Panc1 (cell line): ENCODE measurements at regions not wholly inside any gene's neighbourhood (a gene's known extent, or its start where the extent isn't known, plus 50 kb on each side); places are given as distances from the start of the nearest gene placed in this dataset.

Experiments used
- ATAC-seq: fragments of 200-7000 bp; cut with Tn5 transposase; 2 replicates; pipeline ENCODE4 v1.9.1; 2020; ENCODE audit warnings: mild to moderate bottlenecking, moderate library complexity
- BruUV-seq: library from RNA; stranded (reverse); fragments of 400-500 nt; replicated peaks from 2 replicates; lab custom pipeline; 2021; lab: Mats Ljungman, UMichigan
- CTCF ChIA-PET: fragments of 300-600 bp; sonication (Branson Sonifier 250); formaldehyde crosslinking; loops from one replicate; lab custom pipeline; 2022; ENCODE audit warnings: antibody characterized with exemption; lab: Charles Lee
- POLR2A ChIA-PET: fragments of 300-600 bp; sonication (Branson Sonifier 250); formaldehyde crosslinking; loops from one replicate; lab custom pipeline; 2022; ENCODE audit warnings: antibody characterized with exemption; lab: Charles Lee
- DNase-seq: peaks from one replicate; pipeline ENCODE4 v3.0.0-alpha.2; 2010; ENCODE audit warnings: low read depth, low spot score
- H3K27ac ChIP-seq: 2 replicates; pipeline ENCODE4 v1.5.1; 2011; ENCODE audit warnings: mild to moderate bottlenecking, low read length, inconsistent platforms
- H3K27me3 ChIP-seq: fragments of 200-500 bp; sonication (Bioruptor generic); 2 replicates; pipeline ENCODE4 v1.6.0; 2014; ENCODE audit warnings: low read length, inconsistent platforms; ENCODE audit not compliant: control insufficient read depth, insufficient read depth
- H3K36me3 ChIP-seq: fragments of 200-500 bp; sonication (Bioruptor generic); 2 replicates; pipeline ENCODE4 v1.5.1; 2014; ENCODE audit warnings: inconsistent platforms, mild to moderate bottlenecking, low read length, moderate library complexity; ENCODE audit not compliant: control insufficient read depth, insufficient read depth
- H3K4me1 ChIP-seq: 2 replicates; pipeline ENCODE4 v1.5.1; 2011; ENCODE audit warnings: inconsistent platforms, mild to moderate bottlenecking, low read length, moderate library complexity; ENCODE audit not compliant: control insufficient read depth, insufficient read depth
- H3K4me3 ChIP-seq, 2 experiments: 2 replicates each; pipeline ENCODE4 v1.5.1; 2011 to 2012; ENCODE audit warnings: low read depth in 2 of 2, low read length in 2 of 2, mild to moderate bottlenecking in 2 of 2, inconsistent platforms in 1 of 2, moderate library complexity in 1 of 2
- H3K9me3 ChIP-seq: fragments of 200-500 bp; sonication (Bioruptor generic); 2 replicates; pipeline ENCODE4 v1.5.1; 2014; ENCODE audit warnings: low read depth, mild to moderate bottlenecking, inconsistent platforms, low read length, moderate library complexity; ENCODE audit not compliant: control insufficient read depth, insufficient read depth
- POLR2AphosphoS5 ChIP-seq: IDR thresholded peaks from 2 replicates; pipeline ENCODE4 v1.6.1; 2012; ENCODE audit warnings: mild to moderate bottlenecking, low read depth, low read length, moderate library complexity
- SIN3A ChIP-seq: IDR thresholded peaks from 2 replicates; pipeline ENCODE4 v1.6.1; 2012; ENCODE audit warnings: low read depth, mild to moderate bottlenecking, low read length, moderate library complexity, borderline replicate concordance; ENCODE audit not compliant: insufficient read depth
- TCF7L2 ChIP-seq: IDR thresholded peaks from 2 replicates; pipeline ENCODE4 v1.6.1; 2011; ENCODE audit warnings: mild to moderate bottlenecking, low read depth, low read length, inconsistent platforms
- in situ Hi-C: cut with HindIII; loops from 2 replicates; pipeline ENCODE4 v1.10.0; 2016; ENCODE audit warnings: low sequenced_read_pairs, low pct_unique_long_range_greater_than_20kb
- intact Hi-C: fragments of 100-400 bp; cut with micrococcal nuclease; formaldehyde crosslinking; loops from one replicate; pipeline ENCODE4 v1.10.0; 2022; ENCODE audit not compliant: unreplicated experiment
- TF ChIP-seq, protein P1 (sequence below), 2 experiments: IDR thresholded peaks; 2 replicates each; pipeline ENCODE4 v1.6.1; 2011 to 2012; ENCODE audit warnings: low read depth in 2 of 2, control low read depth in 1 of 2, low read length in 1 of 2, mild to moderate bottlenecking in 1 of 2, moderate library complexity in 1 of 2; ENCODE audit not compliant: insufficient read depth in 1 of 2
- TF ChIP-seq, protein P2 (sequence below): fragments of 450-650 bp; IDR thresholded peaks from 2 replicates; pipeline ENCODE4 v1.5.1; 2017; ENCODE audit warnings: mild to moderate bottlenecking

DNA sequence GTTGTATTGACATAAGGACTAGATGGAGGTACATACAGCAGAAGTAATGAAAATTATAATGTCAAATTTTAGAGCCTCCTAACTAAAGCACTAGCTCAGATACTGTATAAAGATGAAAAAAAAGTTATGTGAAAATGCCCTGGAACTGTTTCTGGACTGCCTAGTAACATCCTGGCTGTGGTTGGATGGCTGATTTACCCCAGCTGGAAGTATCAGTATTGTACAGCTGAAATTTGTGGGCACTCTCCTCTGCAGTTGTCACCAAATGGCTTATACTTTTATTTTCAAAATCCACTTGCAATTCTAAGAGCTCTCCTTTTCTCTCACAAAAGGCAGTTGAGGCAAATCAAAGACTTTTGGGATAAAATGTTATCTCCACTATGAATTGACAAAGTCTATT lies 239.2 kb downstream of the RPIA start:
- H3K9me3 ChIP-seq: no peaks in the 10 kb centered on the region
- ATAC-seq: no peak
- BruUV-seq: no TSS peak
- intact Hi-C loops: no loop called here
- H3K36me3 ChIP-seq: no peaks in the 10 kb centered on the region
- H3K4me3 ChIP-seq: no peak overlapping the region
- in situ Hi-C loops: no loop called here
- peaks cover 8% of the 10 kb centered on the region for H3K27me3 ChIP-seq
- no peak for DNase-seq
- TF ChIP-seq TCF7L2 (no peak), POLR2AphosphoS5 (no peak), SIN3A (no peak)
- TF ChIP-seq, protein P1, sequence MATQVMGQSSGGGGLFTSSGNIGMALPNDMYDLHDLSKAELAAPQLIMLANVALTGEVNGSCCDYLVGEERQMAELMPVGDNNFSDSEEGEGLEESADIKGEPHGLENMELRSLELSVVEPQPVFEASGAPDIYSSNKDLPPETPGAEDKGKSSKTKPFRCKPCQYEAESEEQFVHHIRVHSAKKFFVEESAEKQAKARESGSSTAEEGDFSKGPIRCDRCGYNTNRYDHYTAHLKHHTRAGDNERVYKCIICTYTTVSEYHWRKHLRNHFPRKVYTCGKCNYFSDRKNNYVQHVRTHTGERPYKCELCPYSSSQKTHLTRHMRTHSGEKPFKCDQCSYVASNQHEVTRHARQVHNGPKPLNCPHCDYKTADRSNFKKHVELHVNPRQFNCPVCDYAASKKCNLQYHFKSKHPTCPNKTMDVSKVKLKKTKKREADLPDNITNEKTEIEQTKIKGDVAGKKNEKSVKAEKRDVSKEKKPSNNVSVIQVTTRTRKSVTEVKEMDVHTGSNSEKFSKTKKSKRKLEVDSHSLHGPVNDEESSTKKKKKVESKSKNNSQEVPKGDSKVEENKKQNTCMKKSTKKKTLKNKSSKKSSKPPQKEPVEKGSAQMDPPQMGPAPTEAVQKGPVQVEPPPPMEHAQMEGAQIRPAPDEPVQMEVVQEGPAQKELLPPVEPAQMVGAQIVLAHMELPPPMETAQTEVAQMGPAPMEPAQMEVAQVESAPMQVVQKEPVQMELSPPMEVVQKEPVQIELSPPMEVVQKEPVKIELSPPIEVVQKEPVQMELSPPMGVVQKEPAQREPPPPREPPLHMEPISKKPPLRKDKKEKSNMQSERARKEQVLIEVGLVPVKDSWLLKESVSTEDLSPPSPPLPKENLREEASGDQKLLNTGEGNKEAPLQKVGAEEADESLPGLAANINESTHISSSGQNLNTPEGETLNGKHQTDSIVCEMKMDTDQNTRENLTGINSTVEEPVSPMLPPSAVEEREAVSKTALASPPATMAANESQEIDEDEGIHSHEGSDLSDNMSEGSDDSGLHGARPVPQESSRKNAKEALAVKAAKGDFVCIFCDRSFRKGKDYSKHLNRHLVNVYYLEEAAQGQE (IDR thresholded peaks at IDR 0.05; ENCODE audit: insufficient read depth in 1 of 2, low read depth in 2 of 2, low read length in 1 of 2): no peak
- TF ChIP-seq, protein P2, sequence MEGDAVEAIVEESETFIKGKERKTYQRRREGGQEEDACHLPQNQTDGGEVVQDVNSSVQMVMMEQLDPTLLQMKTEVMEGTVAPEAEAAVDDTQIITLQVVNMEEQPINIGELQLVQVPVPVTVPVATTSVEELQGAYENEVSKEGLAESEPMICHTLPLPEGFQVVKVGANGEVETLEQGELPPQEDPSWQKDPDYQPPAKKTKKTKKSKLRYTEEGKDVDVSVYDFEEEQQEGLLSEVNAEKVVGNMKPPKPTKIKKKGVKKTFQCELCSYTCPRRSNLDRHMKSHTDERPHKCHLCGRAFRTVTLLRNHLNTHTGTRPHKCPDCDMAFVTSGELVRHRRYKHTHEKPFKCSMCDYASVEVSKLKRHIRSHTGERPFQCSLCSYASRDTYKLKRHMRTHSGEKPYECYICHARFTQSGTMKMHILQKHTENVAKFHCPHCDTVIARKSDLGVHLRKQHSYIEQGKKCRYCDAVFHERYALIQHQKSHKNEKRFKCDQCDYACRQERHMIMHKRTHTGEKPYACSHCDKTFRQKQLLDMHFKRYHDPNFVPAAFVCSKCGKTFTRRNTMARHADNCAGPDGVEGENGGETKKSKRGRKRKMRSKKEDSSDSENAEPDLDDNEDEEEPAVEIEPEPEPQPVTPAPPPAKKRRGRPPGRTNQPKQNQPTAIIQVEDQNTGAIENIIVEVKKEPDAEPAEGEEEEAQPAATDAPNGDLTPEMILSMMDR: no peak
- H3K4me1 ChIP-seq: no peaks in the 10 kb centered on the region
- ChIA-PET CTCF (no interaction called here), POLR2A (no interaction called here)
- H3K27ac ChIP-seq: no peak overlapping the region

DNA sequence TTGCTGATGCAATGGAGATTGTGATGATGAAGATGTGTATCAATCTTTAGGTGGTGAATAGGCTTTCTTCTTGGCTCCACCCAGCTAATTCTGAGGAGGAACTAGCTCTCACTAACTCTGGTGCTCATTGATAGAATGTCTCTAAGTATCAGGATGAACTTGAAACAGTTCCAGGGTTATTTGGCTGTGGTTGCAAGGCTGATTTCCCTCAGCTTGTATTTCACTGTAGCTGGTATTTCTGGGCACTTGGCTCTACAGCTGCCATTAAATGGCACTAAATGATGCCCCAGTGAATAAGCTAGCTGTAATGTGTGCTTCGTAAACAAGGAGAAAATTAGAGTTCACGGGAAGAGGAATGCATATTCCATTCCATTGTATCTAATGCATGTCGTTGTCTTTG lies 241.2 kb downstream of the RPIA start:
- no peak for TF ChIP-seq SIN3A
- no peak for TF ChIP-seq TCF7L2
- TF ChIP-seq, protein P1 (IDR thresholded peaks at IDR 0.05; ENCODE audit: insufficient read depth in 1 of 2, low read depth in 2 of 2, low read length in 1 of 2): no peak
- TF ChIP-seq, protein P2: no peak
- TF ChIP-seq POLR2AphosphoS5: no peak
- intact Hi-C loops: no loop called here
- H3K9me3 ChIP-seq: no peaks in the 10 kb centered on the region
- DNase-seq: no peak
- ChIA-PET CTCF (no interaction called here), POLR2A (no interaction called here)
- no peaks in the 10 kb centered on the region for H3K36me3 ChIP-seq
- H3K27ac ChIP-seq: no peak overlapping the region
- H3K4me3 ChIP-seq: no peak overlapping the region
- H3K27me3 ChIP-seq: peaks cover 8% of the 10 kb centered on the region
- no TSS peak for BruUV-seq
- in situ Hi-C loops: no loop called here
- no peak for ATAC-seq
- H3K4me1 ChIP-seq: no peaks in the 10 kb centered on the region
